Stimulated activated CD8-positive, alpha-beta memory T cell treated with anti-CD3 and anti-CD28 coated beads, Interleukin-4, amount 100 ng/mL, for 1 hour (primary cell): ENCODE measurements at regions not wholly inside any gene's neighbourhood (a gene's known extent, or its start where the extent isn't known, plus 50 kb on each side); places are given as distances from the start of the nearest gene placed in this dataset.

ENCODE experiments used
- DNase-seq, 2 donors: peaks; one replicate each; pipeline ENCODE4 v3.0.0-alpha.2; 2020; ENCODE audit warnings: low read depth in 2 of 2, low spot score in 1 of 2

DNA sequence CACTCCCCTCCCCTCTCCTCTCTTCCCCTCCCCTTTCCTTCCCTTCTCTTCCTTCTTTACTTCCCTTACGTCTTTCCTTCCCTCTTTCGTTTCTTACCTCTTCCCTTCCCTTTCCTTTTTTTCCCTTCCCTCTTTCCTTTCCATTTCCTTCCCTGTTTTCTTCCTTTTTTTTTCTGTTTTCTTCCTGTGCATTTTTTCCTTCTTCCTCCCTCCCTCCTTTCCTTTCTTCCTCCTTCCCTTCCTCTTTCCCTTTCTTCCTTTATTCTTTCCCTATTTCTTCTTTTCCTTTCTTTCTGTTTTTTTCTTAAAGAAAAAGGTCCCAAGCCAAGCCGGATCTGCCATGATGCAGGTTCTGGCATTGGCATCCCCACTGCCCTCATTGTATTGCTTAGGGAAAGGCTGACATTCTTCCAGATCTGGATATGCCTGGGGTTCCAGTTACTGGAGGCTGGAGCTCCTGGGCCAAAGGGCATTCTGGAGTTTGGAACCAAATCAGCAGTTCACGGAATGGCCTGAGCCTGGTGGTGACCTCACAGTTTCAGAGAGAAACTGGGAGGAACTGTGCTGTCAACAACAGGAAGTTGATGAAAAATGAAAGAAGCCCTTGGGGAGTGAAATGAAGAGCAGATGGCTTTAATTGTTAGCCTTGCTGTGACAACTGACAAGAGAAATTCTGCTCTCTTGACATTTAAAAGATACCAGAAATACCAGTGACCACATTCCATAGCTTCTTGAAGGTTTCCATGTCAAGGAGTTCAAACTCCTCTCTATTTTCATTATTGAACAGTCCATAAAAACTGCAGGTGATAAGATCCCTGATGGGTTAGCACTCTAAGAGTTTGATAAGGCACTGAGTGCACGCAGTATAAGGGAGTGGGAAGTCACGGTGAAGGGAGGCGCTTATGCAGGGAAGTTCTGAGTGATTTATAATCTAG lies 622.1 kb downstream of the SPRY1 start:
- DNase-seq = no peak

GRCh38 chr4:124019749-124020549 lies 623.4 kb downstream of the SPRY1 start:
- DNase-seq = no peak

GRCh38 chr4:124025000-124025399 lies 628.4 kb downstream of the SPRY1 start:
- DNase-seq = no peak

GRCh38 chr4:124025428-124025827 lies 628.8 kb downstream of the SPRY1 start:
- DNase-seq = no peak

DNA sequence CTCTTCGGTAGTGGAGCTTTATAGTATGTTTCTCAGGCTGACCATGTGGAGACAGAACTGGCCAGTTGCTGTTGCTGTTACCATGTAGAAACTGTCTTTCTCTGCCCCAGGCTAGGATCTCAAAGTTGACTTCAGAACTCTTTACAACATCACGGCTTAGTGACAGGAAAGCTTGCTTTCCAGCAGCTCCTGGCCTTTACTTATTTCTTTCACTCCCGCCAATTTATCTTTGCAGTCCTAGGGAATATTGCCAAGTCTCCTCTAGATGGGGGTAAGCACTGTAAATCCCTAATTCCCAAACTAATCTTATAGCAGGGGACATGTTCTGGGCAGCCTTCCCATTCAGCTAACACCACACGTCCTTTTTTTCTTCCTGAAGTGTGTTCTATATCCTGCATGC lies 631.6 kb downstream of the SPRY1 start:
- DNase-seq = no peak

GRCh38 chr4:124030147-124030546 lies 633.6 kb downstream of the SPRY1 start:
- DNase-seq = no peak

- DNase-seq = no peak
Observed at GRCh38 chr4:124032035-124032434, 635.4 kb downstream of the SPRY1 start.

GRCh38 chr4:124035364-124036041 lies 638.9 kb downstream of the SPRY1 start:
- DNase-seq = no peak

GRCh38 chr4:124037236-124037635 lies 640.6 kb downstream of the SPRY1 start:
- DNase-seq = no peak

DNA sequence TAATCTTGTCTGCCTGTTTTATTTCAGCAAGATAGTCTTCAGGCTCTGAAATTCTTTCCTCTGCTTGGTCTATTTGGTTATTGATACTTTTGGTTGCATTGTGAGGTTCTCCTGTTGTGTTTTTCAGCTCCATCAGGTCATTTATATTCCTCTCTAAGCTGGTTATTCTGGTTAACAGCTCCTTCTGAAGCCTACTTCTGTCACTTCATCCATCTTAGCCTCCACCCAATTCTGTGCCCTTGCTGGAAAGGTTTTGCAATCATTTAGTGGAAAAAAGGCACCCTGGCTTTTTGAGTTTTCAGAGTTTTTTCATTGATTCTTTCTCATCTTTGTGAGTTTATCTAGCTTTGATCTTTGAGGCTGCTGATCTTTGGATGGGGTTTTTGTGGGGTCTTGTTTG lies 647.7 kb downstream of the SPRY1 start:
- DNase-seq = no peak

DNA sequence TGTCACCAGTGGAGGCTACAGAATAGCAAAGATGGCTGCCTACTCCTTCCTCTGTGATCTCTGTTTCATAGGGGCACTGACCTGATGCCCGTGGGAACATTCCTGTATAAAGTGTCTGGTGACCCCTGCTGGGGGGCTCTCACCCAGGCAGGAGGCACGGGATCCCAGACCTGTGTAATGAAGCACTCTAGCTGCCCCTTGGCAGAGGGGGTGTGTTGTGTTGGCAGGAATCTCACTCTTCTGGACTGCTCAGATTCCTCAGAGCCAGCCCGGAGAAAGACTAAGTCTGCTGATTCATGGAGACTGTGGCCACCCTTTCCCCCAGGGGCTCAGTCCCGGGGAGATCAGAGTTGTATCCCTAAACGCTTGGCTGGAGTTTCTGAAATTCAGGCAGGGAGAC lies 648.3 kb downstream of the SPRY1 start:
- DNase-seq = no peak

- no peak for DNase-seq
Observed at GRCh38 chr4:124046190-124046589, 649.6 kb downstream of the SPRY1 start.

DNA sequence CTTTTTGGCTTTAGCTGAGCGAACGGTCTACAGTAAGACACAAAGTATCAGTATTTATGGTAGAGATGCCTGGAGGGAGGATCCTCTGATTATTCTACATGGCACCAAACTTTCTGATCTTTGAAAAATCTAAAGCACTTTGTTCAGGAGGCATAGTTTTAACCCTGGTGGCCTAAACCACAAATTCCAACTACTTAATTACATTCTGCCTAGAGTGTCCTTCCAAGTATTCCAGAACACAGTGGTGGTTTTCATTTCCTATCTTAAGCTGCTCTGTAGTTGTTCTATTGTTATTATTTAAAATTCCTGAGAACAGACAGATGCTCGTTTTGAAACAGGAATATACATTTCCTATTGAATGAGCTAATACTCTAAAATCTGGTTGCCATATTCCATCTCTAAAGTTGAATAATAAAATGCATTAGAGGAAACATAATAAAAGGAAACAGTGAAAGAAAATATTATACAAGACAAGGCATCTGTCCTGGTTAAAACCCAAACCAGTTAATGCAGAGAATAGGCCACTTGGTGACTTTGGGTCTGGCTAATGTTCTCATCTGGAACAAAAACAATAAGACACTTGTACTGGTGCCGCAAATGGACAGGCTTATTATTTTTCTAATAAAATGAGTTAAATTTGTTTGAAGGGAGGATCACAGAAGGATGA lies 657.4 kb downstream of the SPRY1 start:
- no peak for DNase-seq

DNA sequence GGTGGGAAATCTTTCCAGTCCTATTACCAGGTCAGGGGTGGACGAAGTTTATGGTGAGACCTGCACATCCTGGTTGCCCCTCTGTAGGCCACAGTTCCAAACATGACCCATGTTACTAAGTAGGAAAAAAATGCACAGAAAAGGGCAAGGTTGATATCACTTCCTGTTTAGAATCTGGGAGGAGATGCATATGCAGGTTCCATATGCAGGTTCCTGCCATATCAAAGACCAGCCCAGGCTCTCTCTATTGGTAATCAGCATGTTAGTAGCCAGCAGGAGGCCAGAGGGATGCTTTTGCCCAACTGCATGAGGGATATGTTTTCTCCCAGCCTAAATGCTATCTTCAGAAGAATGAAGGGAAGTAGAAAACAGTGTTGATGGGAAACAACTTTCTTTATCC lies 657.2 kb downstream of the ANKRD50 start:
- DNase-seq = no peak

- DNase-seq = no peak
Observed at GRCh38 chr4:124055896-124056295, 656.6 kb downstream of the ANKRD50 start.

- no peak for DNase-seq
Observed at GRCh38 chr4:124060261-124060918, 652.1 kb downstream of the ANKRD50 start.

DNA sequence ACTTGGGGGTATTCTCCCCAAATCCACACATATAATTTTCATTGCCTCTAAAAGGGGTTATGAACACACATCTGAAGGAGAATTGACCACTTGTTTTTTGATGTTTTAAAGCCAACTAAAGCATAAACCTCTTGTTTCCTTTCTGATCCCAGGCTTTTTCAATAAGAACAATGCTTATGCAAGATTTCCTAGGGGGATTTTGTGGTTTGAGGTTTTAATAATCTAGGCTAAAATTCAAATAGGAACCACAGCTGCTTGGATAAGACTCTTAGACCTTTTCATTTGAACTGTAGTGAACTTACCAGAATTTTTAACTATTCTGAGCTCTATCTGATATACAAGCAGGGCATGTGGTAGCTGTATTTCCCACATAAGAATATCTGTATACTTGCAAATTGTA lies 651.1 kb downstream of the ANKRD50 start:
- DNase-seq = no peak

DNA sequence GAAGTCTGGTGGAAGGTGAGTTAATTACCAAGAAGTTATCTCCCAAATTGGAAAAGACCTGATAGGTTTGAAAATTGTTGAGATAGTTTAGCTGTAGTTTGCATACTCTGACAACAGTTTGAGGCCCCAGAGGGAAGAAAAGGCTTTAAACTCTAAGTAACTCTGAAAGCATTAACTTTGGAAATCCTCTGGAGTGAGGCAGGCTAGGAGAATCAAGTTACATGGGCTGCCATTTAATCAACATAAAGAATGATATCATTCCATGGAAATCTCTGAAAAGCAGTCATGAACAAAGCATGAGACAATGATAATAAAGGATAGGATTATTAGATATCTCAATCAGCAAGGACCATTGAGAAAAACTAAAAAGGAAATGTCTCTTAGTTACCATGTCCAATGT lies 647.1 kb downstream of the ANKRD50 start:
- DNase-seq = no peak

- no peak for DNase-seq
Observed at GRCh38 chr4:124065936-124066335, 646.6 kb downstream of the ANKRD50 start.

- DNase-seq = no peak
Observed at GRCh38 chr4:124066595-124066994, 645.9 kb downstream of the ANKRD50 start.

GRCh38 chr4:124067046-124067445 lies 645.5 kb downstream of the ANKRD50 start:
- no peak for DNase-seq
